ENCODE measurements at regions not wholly inside any gene's neighbourhood (a gene's known extent, or its start where the extent isn't known, plus 50 kb on each side); places are given as distances from the start of the nearest gene placed in this dataset.
A peak's percentile ranks its signal among the peaks of the same experiment; 100 is the strongest.

DNA sequence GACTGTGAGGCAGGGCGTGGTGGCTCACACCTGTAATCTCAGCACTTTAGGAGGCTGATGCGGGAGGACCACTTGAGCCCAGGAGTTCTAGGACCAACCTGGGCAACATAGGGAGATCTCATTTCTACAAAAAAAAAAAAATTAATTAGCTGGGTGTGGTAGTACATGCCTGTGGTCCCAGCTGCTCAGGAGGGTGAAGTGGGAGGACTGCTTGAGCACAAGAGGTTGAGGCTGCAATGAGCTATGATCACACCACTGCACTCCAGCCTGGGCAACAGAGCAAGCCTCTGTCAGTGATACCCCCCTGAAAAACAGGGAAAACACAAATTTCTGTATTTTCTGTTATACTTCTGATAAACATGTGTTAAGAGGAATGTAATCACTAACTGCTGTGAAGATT is 57.8 kb upstream of the ARHGAP32 start:
- H4K20me1 ChIP-seq (ENCODE audit: low read length) = no peaks in the 10 kb centered on the region
- no peak overlapping the region for H3K9ac ChIP-seq (ENCODE audit: low read length)
- TF ChIP-seq EZH2 (IDR thresholded peaks at IDR 0.05; ENCODE audit: low read length, unreplicated experiment) (no peak), EZH2phosphoT487 (IDR thresholded peaks at IDR 0.05; ENCODE audit: borderline replicate concordance, low read length) (no peak)
- TF ChIP-seq, protein P1, sequence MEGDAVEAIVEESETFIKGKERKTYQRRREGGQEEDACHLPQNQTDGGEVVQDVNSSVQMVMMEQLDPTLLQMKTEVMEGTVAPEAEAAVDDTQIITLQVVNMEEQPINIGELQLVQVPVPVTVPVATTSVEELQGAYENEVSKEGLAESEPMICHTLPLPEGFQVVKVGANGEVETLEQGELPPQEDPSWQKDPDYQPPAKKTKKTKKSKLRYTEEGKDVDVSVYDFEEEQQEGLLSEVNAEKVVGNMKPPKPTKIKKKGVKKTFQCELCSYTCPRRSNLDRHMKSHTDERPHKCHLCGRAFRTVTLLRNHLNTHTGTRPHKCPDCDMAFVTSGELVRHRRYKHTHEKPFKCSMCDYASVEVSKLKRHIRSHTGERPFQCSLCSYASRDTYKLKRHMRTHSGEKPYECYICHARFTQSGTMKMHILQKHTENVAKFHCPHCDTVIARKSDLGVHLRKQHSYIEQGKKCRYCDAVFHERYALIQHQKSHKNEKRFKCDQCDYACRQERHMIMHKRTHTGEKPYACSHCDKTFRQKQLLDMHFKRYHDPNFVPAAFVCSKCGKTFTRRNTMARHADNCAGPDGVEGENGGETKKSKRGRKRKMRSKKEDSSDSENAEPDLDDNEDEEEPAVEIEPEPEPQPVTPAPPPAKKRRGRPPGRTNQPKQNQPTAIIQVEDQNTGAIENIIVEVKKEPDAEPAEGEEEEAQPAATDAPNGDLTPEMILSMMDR (conservative IDR thresholded peaks at IDR 0.05; ENCODE audit: low read depth, low read length) = no peak
- POLR2A ChIA-PET (ENCODE audit: unreplicated experiment) = no interaction called here
- H3K9me2 ChIP-seq (replicated peaks; ENCODE audit: low read length) = no peaks in the 10 kb centered on the region
- CTCF ChIA-PET = no interaction called here
- peak overlapping the region; percentile 41; the same call in 1 of the 2 replicates for H3K27ac ChIP-seq (ENCODE audit: low read length)
- no peak overlapping the region; the same call in 1 of the 2 replicates for H3K4me2 ChIP-seq (ENCODE audit: low read length)
- no peak overlapping the region for H3K4me3 ChIP-seq (ENCODE audit: low read length)
- H3K9me3 ChIP-seq (ENCODE audit: low read length) = no peaks in the 10 kb centered on the region
- BruUV-seq (replicated peaks) = no TSS peak
- peaks cover 15% of the 10 kb centered on the region for H3K79me2 ChIP-seq (ENCODE audit: low read length)
- no peaks in the 10 kb centered on the region for H3K36me3 ChIP-seq (ENCODE audit: low read depth, low read length)
- peaks cover 45% of the 10 kb centered on the region for H3K4me1 ChIP-seq (ENCODE audit: insufficient read depth, low read length)
- H3F3A ChIP-seq (ENCODE audit: low read length, unreplicated experiment) = no peaks in the 10 kb centered on the region
- DNase-seq = no peak
- intact Hi-C loops (cut with micrococcal nuclease) = no loop called here
- no peak for ATAC-seq
- no peaks in the 10 kb centered on the region for H3K27me3 ChIP-seq (ENCODE audit: low read length)
- H2AFZ ChIP-seq (ENCODE audit: low read length) = no peak overlapping the region

DNA sequence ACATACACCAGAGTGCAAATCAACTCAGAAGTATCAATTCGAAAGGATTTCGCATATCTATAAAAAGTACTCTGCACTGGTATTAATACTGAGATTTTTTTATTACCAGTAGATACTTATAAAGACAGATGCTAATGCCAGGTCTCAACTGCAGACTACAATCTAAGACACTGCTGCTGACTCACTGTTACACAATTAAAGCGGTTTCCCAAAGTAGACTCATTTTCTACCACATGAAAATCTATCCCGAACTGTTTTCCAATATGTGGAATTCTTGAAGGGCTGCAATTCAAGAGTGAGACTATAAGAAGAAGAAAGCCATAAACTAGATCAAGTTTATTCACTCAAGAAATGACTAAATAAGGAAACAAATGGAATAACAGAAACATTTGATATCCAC is 57.2 kb upstream of the ARHGAP32 start:
- 0 out of 2 replicates have a peak, but pooled peaks have one; percentile 38 for ATAC-seq

DNA sequence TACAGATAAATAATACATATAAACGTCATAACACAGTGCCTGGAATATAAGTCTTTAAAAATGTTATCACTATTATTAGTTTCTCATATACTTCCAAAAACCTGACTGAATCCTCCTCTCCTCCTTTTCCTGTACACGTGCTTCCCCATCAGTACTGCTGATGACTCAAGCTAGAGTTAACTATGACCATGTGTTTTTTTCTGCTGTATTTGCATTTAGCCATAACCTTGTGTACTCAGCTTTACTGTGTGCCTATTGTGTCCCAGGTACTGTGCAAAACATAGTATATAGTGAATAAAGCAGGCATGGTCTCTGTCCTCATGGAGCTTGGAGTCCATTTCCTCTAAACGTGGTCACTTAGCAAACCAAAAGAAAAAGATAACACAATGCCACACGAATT is 56.5 kb upstream of the ARHGAP32 start:
- DNase-seq (peak; percentile 82), ATAC-seq (peak; percentile 93)
- Histone ChIP-seq H3K9me3 (ENCODE audit: low read length) (no peaks in the 10 kb centered on the region), H3K4me3 (ENCODE audit: low read length) (no peak overlapping the region), H3F3A (ENCODE audit: low read length, unreplicated experiment) (no peaks in the 10 kb centered on the region), H3K9ac (ENCODE audit: low read length) (no peak overlapping the region), H3K9me2 (replicated peaks; ENCODE audit: low read length) (no peaks in the 10 kb centered on the region), H3K79me2 (ENCODE audit: low read length) (peaks cover 15% of the 10 kb centered on the region), H3K27me3 (ENCODE audit: low read length) (no peaks in the 10 kb centered on the region), H3K36me3 (ENCODE audit: low read depth, low read length) (no peaks in the 10 kb centered on the region), H2AFZ (ENCODE audit: low read length) (no peak overlapping the region), H3K4me2 (ENCODE audit: low read length) (no peak overlapping the region), H3K4me1 (ENCODE audit: insufficient read depth, low read length) (peaks cover 45% of the 10 kb centered on the region), H4K20me1 (ENCODE audit: low read length) (no peaks in the 10 kb centered on the region), H3K27ac (ENCODE audit: low read length) (peak overlapping the region; percentile 41)
- no peak for TF ChIP-seq EZH2phosphoT487 (IDR thresholded peaks at IDR 0.05; ENCODE audit: borderline replicate concordance, low read length)
- TF ChIP-seq, protein P1 (conservative IDR thresholded peaks at IDR 0.05; ENCODE audit: low read depth, low read length) = no peak
- TF ChIP-seq EZH2 (IDR thresholded peaks at IDR 0.05; ENCODE audit: low read length, unreplicated experiment) = no peak
- no TSS peak for BruUV-seq (replicated peaks)
- POLR2A ChIA-PET (ENCODE audit: unreplicated experiment) = no interaction called here
- intact Hi-C loops (cut with micrococcal nuclease) = no loop called here
- CTCF ChIA-PET = no interaction called here

More for the DNA sequence above, 57.2 kb upstream of the ARHGAP32 start:
- Histone ChIP-seq H4K20me1 (ENCODE audit: low read length) (no peaks in the 10 kb centered on the region), H3K36me3 (ENCODE audit: low read depth, low read length) (no peaks in the 10 kb centered on the region), H3K4me1 (ENCODE audit: insufficient read depth, low read length) (peaks cover 45% of the 10 kb centered on the region), H3K4me2 (ENCODE audit: low read length) (no peak overlapping the region; the same call in 1 of the 2 replicates), H3K4me3 (ENCODE audit: low read length) (no peak overlapping the region), H3K79me2 (ENCODE audit: low read length) (peaks cover 15% of the 10 kb centered on the region), H3K9me3 (ENCODE audit: low read length) (no peaks in the 10 kb centered on the region), H3K9ac (ENCODE audit: low read length) (no peak overlapping the region), H3K27me3 (ENCODE audit: low read length) (no peaks in the 10 kb centered on the region), H3F3A (ENCODE audit: low read length, unreplicated experiment) (no peaks in the 10 kb centered on the region), H2AFZ (ENCODE audit: low read length) (no peak overlapping the region), H3K27ac (ENCODE audit: low read length) (peak overlapping the region; percentile 41; the same call in 1 of the 2 replicates), H3K9me2 (replicated peaks; ENCODE audit: low read length) (no peaks in the 10 kb centered on the region)
- CTCF ChIA-PET = no interaction called here
- TF ChIP-seq EZH2 (IDR thresholded peaks at IDR 0.05; ENCODE audit: low read length, unreplicated experiment) (no peak), EZH2phosphoT487 (IDR thresholded peaks at IDR 0.05; ENCODE audit: borderline replicate concordance, low read length) (no peak)
- TF ChIP-seq, protein P1 (conservative IDR thresholded peaks at IDR 0.05; ENCODE audit: low read depth, low read length) = no peak
- no TSS peak for BruUV-seq (replicated peaks)
- POLR2A ChIA-PET (ENCODE audit: unreplicated experiment) = no interaction called here
- DNase-seq = peak; percentile 60
- intact Hi-C loops (cut with micrococcal nuclease) = no loop called here

All from PC-3 (cell line).